ENCODE measurements at regions not wholly inside any gene's neighbourhood (a gene's known extent, or its start where the extent isn't known, plus 50 kb on each side); places are given as distances from the start of the nearest gene placed in this dataset.

DNA sequence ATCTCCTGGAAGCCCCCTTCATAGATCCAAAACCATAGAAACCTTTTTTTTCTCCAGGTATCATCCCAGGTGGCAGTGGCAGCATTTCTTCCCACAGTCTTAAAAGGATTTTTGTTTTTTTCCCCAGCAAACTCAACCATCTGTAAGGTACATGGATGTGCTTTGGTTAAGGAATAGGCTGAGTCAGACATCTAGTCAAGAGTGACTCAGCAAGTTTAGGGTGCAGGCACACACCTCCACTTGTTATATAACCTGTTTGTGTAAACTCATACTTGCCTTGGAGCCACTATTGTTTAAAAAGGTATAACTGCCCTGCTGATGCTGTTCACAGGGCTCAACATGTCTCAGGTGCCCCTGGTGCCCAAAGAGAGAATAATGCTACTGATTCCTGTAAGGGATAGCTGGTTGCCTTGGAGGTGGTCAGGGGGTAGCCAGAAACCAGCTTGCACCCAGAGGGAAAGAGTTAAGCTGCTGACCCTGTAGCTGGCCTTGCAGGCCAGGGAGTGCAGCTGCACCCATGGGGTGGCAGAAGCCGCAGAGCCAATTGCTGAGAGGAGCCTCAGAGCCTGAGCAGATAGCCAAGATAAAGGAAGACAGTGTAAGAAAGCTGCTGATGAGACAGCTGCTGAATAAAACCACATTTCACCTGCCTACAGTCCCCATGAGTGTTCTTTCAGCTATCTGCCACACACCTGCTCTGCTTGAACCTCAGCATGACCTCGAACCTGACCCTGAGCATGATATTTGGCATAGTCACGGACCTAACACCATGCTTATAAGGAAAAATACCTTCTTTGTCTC lies 1726.1 kb upstream of the RAG2 start:
- Histone ChIP-seq H3K9me3 (ENCODE audit: control insufficient read depth, low read depth, low read length) (no peaks in the 10 kb centered on the region), H3K23me2 (ENCODE audit: insufficient read length, low read depth, low read length, poor library complexity, severe bottlenecking) (no peaks in the 10 kb centered on the region), H3K4me1 (ENCODE audit: insufficient read depth, low read length) (no peaks in the 10 kb centered on the region; the same call in 1 of the 2 replicates), H2BK120ac (ENCODE audit: low read depth, low read length, poor library complexity, severe bottlenecking) (no peak overlapping the region), H2BK5ac (ENCODE audit: insufficient read length, low read length) (no peak overlapping the region), H3K27ac (ENCODE audit: insufficient read length, low read depth, low read length) (no peak overlapping the region), H3K79me2 (ENCODE audit: insufficient read depth, low read length) (no peaks in the 10 kb centered on the region), H2AFZ (ENCODE audit: low read length) (no peak overlapping the region), H2BK15ac (ENCODE audit: low read depth, low read length) (no peak overlapping the region), H2BK12ac (ENCODE audit: insufficient read length, low read depth, low read length) (no peak overlapping the region), H2BK20ac (ENCODE audit: low read depth, low read length, poor library complexity, severe bottlenecking) (no peak overlapping the region), H4K91ac (ENCODE audit: insufficient read length, low read depth, low read length) (no peak overlapping the region), H3K27me3 (ENCODE audit: insufficient read depth, low read length) (no peaks in the 10 kb centered on the region), H3K56ac (ENCODE audit: insufficient read length, low read depth, low read length) (no peak overlapping the region), H3K4ac (ENCODE audit: low read depth, low read length) (no peak overlapping the region), H3T11ph (ENCODE audit: low read length) (no peak overlapping the region), H3K79me1 (ENCODE audit: insufficient read depth, low read depth, low read length, poor library complexity, severe bottlenecking) (no peaks in the 10 kb centered on the region), H3K4me2 (ENCODE audit: insufficient read depth, insufficient read length, low read length) (no peak overlapping the region), H3K23ac (ENCODE audit: insufficient read length, low read depth, low read length) (no peak overlapping the region), H3K18ac (ENCODE audit: insufficient read length, low read depth, low read length) (no peak overlapping the region), H4K5ac (ENCODE audit: insufficient read length, low read depth, low read length) (no peak overlapping the region), H4K8ac (replicated peaks; ENCODE audit: insufficient read length, low read depth, low read length) (no peak overlapping the region), H4K20me1 (ENCODE audit: control insufficient read depth, insufficient read depth, insufficient read length) (no peaks in the 10 kb centered on the region), H3K9ac (ENCODE audit: extremely low read depth, insufficient read length, low read length) (no peak overlapping the region), H2AK5ac (ENCODE audit: insufficient read length, low read length) (no peak overlapping the region), H3K14ac (ENCODE audit: insufficient read depth, low read length) (no peak overlapping the region)
- no peak overlapping the region for H3K27ac Mint-ChIP-seq
- H3K27me3 Mint-ChIP-seq (ENCODE audit: low read depth): no peaks in the 10 kb centered on the region
- DNase-seq: peak; percentile 34
- H3K9me3 Mint-ChIP-seq: no peaks in the 10 kb centered on the region; a peak in 1 of 5 replicates
- no peak overlapping the region for H3K4me3 Mint-ChIP-seq
- H3K4me1 Mint-ChIP-seq: peaks cover 11% of the 10 kb centered on the region in 2 experiments
- no CpG with 5 or more reads among the region's 3 CpGs for WGBS (ENCODE audit: extremely low coverage, insufficient read length, low lambda C conversion rate)
- TF ChIP-seq, protein P1, sequence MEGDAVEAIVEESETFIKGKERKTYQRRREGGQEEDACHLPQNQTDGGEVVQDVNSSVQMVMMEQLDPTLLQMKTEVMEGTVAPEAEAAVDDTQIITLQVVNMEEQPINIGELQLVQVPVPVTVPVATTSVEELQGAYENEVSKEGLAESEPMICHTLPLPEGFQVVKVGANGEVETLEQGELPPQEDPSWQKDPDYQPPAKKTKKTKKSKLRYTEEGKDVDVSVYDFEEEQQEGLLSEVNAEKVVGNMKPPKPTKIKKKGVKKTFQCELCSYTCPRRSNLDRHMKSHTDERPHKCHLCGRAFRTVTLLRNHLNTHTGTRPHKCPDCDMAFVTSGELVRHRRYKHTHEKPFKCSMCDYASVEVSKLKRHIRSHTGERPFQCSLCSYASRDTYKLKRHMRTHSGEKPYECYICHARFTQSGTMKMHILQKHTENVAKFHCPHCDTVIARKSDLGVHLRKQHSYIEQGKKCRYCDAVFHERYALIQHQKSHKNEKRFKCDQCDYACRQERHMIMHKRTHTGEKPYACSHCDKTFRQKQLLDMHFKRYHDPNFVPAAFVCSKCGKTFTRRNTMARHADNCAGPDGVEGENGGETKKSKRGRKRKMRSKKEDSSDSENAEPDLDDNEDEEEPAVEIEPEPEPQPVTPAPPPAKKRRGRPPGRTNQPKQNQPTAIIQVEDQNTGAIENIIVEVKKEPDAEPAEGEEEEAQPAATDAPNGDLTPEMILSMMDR (conservative IDR thresholded peaks at IDR 0.05): 0 out of 3 replicates have a peak, but pooled peaks have one; percentile 11
- peaks cover 0 to 2% (median 0%) of the 10 kb centered on the region in 3 experiments; a peak in 1 of 7 replicates for H3K36me3 Mint-ChIP-seq (ENCODE audit: insufficient read depth in 1 of 3, low read depth in 3 of 3)
